GM20431 (cell line): ENCODE measurements at regions not wholly inside any gene's neighbourhood (a gene's known extent, or its start where the extent isn't known, plus 50 kb on each side); places are given as distances from the start of the nearest gene placed in this dataset.
"Not testable (repeated sequence)": the region's sequence is repeated elsewhere in the genome, so short reads cannot be mapped to it uniquely, and the experiment has no call there.

ENCODE experiments used
- in situ Hi-C: fragments of 300-500 bp; cut with MseI, MboI; formaldehyde crosslinking; loops from one replicate; pipeline ENCODE4 v1.15.0; 2020; ENCODE audit warnings: low sequenced_read_pairs; ENCODE audit not compliant: unreplicated experiment

GRCh38 chr7:92982928-92983327 lies 134.9 kb downstream of the SAMD9 start:
- in situ Hi-C loops, result no loop called here

- in situ Hi-C loops, result no loop called here
Observed at GRCh38 chr7:92976931-92977330, 140.6 kb upstream of the CDK6 start.

GRCh38 chr7:92973974-92974373 lies 137.6 kb upstream of the CDK6 start:
- in situ Hi-C loops, result no loop called here

GRCh38 chr7:92973293-92973731 lies 136.9 kb upstream of the CDK6 start:
- in situ Hi-C loops, result no loop called here

- in situ Hi-C loops, result no loop called here
Observed at GRCh38 chr7:92972441-92972840, 136.1 kb upstream of the CDK6 start.

- in situ Hi-C loops, result no loop called here
Observed at GRCh38 chr7:92969061-92969460, 132.7 kb upstream of the CDK6 start.

GRCh38 chr7:92968502-92968901 lies 132.1 kb upstream of the CDK6 start:
- in situ Hi-C loops, result no loop called here

GRCh38 chr7:92967238-92967637 lies 130.9 kb upstream of the CDK6 start:
- in situ Hi-C loops, result no loop called here

- in situ Hi-C loops, result no loop called here
Observed at GRCh38 chr7:92964141-92964540, 127.8 kb upstream of the CDK6 start.

- in situ Hi-C loops, result no loop called here
Observed at GRCh38 chr7:92963566-92963965, 127.2 kb upstream of the CDK6 start.

GRCh38 chr7:92961961-92962360 lies 125.6 kb upstream of the CDK6 start:
- in situ Hi-C loops, result no loop called here

- in situ Hi-C loops, result no loop called here
Observed at GRCh38 chr7:92956575-92956974, 120.2 kb upstream of the CDK6 start.

GRCh38 chr7:92955081-92955480 lies 118.7 kb upstream of the CDK6 start:
- in situ Hi-C loops, result no loop called here

- in situ Hi-C loops, result no loop called here
Observed at GRCh38 chr7:92953657-92954056, 117.3 kb upstream of the CDK6 start.

- in situ Hi-C loops, result no loop called here
Observed at GRCh38 chr7:92949748-92950147, 113.4 kb upstream of the CDK6 start.

GRCh38 chr7:92945840-92946239 lies 109.5 kb upstream of the CDK6 start:
- in situ Hi-C loops, result no loop called here

GRCh38 chr7:92944633-92945032 lies 108.3 kb upstream of the CDK6 start:
- in situ Hi-C loops, result no loop called here

GRCh38 chr7:92942706-92943105 lies 106.3 kb upstream of the CDK6 start:
- in situ Hi-C loops, result not testable (repeated sequence)

- in situ Hi-C loops, result no loop called here
Observed at GRCh38 chr7:92939666-92940360, 103.4 kb upstream of the CDK6 start.

GRCh38 chr7:92934096-92934495 lies 97.7 kb upstream of the CDK6 start:
- in situ Hi-C loops, result no loop called here

GRCh38 chr7:92932450-92932849 lies 96.1 kb upstream of the CDK6 start:
- in situ Hi-C loops, result no loop called here

GRCh38 chr7:92930404-92930803 lies 94.0 kb upstream of the CDK6 start:
- in situ Hi-C loops, result no loop called here
